Tongue (tissue), 1 donor: ENCODE measurements at regions not wholly inside any gene's neighbourhood (a gene's known extent, or its start where the extent isn't known, plus 50 kb on each side); places are given as distances from the start of the nearest gene placed in this dataset.
"Not testable (repeated sequence)": the region's sequence is repeated elsewhere in the genome, so short reads cannot be mapped to it uniquely, and the experiment has no call there.

Source experiments
- DNase-seq: peaks from one replicate; pipeline ENCODE4 v3.0.0-alpha.2; 2015

DNA sequence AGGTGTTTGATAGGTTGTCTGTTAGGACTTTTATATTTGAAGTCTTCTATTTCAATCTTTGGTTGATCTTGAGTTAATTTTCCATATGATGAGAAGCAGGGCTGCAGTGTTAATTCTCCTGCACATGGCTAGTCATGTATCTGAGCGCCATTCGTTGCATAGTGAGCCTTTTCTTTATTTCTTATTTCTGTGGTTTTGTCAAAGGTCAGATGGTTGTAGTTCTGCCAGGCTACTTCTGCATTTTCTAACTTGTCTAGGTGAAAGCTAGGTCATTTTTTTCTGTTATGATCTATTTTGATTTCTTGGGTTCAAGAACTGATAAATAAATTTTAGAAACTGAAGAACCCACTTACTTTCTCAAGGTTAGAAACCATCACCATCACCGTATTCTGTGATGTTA lies 56.7 kb downstream of the CCDC74A start:
- DNase-seq: no peak

DNA sequence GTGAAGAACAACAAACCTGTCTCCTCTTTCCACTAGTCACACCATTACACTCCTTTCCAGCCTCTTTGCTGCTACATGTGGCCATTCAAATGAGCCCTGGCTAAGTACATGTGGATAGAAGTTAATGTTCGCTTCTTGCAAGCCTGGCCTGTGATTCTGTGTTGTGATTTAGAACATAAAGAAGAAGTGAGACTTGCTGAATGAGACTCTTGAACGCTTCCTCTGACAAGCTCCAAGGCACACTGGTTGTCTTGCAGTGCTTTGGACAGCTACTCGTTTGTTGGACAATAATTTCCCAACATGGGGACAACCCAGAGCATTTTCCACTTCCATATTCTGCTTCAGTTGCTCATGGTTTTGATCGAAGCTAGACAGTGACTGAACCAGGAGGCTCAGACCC lies 57.3 kb downstream of the CCDC74A start:
- no peak for DNase-seq

DNA sequence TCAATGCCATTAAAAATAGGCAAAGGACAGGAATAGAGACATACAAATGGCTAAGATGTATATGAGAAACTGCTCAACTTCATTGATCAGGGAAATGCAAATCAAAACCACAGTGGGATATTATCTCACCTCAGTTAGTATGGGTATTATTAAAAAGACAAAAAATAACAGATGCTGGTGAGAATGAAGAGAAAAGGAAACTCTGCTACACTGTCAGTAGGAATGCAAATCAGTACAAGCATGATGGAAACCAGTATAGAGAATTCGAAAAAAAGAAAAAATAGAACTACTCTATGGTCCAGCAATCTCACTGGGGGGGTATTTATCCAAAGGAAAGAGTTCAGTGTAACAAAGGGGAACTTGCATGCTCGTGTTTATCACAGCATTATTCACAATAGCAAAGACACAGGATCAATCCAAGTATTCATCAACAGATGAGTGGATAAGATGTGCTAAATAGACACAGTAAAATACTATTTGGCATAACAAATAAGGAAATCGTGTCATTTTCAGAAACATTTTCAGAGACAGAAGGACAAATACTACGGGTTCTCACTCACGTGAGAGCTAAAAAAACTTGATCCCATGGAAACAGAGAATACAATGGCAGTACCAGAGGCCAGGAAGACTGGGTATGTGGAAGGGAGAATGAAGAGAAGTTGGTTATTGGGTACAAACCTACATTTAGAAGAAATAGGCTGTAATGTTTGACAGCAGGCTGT lies 60.6 kb downstream of the CCDC74A start:
- no peak for DNase-seq

DNA sequence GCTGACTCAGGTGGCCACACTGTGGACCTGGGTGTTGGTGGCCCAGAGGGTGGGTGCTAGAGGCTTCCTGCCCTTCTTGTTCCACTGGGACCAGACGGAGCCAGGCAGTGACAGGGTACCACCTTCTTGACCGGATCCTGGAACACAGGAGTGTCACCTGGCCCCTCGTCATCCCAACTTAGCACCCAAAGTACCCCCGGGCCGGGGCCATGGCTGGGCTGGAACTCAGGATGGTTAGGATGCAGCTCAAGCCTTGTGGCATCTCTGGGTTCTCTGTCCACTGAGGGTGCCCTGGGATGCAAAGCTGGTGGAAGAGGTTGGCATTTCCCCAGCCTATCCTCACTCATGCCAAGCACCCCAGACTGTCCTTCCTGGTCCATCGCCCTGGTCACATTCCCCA lies 61.4 kb downstream of the CCDC74A start:
- not testable (repeated sequence) for DNase-seq

DNA sequence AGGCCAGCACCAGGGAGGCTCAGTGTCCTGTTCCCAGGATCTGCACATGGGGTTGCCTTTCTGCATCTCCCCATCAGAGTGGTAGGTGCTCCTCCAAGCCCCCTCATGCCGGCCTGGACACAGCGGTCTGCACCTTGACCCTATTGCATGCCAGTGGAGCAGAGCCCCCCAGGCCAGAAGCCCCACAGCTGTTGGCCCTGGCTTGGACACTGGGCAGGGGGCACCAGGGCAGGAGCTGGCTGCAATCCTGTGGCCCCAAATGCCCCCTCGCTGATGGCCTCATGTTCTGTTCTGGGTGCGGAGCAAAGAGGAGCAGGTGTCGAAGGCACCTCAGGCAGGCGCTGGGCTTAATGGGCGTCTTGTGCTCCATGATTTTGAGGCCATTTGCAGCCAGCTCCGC lies 62.7 kb downstream of the CCDC74A start:
- no peak for DNase-seq

DNA sequence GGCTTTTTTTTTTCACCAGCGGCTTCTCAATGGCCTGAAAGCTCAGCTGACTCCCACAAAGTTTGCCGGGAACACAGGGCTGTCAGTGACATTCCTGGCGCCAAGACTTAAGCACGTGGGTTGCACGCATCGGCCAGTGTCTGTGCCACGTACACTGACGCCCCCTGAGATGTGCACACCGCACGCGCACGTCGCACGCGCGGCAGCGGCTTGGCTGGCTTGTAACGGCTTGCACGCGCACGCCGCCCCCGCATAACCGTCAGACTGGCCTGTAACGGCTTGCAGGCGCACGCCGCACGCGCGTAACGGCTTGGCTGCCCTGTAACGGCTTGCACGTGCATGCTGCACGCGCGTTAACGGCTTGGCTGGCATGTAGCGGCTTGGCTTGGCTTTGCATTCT lies 63.2 kb downstream of the CCDC74A start:
- DNase-seq: no peak

DNA sequence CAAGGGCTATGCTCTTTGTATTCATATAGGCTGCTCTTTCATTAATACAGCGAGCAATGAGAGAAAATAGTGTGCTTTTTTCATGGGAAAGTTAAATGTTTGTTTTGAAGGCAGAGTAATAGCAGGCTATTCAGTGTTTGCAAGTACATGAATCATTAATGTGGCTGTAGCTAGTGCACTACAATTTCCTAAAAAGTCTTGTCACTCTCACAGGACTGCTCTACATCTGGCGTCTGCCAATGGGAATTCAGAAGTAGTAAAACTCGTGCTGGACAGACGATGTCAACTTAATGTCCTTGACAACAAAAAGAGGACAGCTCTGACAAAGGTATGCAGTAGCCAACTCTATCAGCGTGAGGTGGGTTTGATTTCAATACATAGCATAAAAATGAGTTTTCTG lies 68.9 kb downstream of the CCDC74A start:
- DNase-seq: not testable (repeated sequence)

DNA sequence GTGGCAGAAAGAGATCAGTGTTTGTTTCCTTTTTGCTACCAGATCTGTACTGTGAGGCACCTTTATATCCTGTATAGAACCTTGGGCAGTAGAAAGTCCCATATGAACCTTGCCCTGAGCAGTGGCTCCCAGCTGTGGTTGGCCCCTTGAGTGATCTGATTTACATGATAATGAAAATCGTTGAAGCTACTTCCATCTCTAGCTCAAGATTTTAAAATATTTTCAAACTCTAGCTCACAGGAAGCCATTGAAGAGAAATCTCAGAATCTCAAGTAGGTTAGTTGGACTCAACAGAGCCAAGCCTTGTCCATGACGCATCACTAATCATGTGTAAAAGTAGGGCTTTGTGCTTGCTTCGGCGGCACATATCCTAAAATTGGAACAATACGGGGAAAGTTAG lies 74.8 kb downstream of the CCDC74A start:
- DNase-seq: not testable (repeated sequence)

DNA sequence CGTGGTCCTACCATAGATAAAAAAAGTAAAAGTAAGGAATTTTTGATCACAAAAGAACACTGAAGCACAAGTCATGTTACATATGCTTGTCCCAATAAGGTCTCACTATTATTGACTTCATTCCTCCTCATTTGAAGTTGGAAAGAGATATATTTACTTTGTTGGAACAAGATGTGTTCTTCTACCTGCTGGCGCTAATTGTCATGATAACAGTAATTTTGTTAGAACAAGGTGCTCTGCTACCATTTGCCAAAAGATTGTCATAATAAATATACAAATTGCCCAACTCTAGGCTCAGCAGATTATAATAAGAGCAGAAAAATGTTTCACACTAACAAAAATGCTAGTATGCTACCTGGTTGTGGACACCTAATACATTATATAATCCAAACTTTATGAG lies 77.0 kb downstream of the CCDC74A start:
- not testable (repeated sequence) for DNase-seq

DNA sequence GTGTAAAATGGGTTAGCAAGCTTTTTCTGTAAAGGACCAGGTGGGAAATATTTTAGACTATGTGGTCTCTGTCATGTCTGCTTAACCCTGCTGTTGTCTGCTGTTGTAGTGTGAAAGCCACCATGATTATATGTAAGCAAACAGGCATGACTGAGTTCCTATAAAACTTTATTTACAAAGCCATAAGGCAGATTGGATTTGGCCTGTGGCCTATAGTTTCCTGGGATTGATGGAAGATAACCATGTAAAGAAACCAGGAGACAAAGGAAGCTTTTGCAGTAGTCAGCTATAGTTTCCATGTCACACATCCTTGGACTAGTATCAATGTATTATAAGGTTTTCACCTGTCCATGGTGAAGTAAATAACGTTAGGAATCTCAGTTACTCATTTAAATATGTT lies 78.7 kb downstream of the CCDC74A start:
- DNase-seq: not testable (repeated sequence)

DNA sequence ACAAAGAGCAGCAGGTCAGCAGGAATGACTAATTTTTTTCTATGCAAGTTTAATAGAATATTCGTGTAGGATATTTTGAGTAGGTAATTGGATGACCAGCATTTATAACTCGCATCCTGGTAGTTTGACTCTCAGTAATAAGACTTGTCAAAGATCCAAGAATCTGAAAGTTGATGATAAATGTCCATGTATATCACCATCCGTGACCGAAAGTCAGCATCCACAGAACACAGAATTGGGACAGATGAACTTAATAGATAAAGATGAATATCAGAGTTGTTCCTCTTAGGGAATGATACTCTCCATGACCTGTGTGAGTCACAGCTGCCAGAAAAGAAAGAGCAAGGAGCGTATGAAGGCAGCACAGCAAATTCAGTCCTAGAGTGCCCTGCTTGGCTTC lies 79.4 kb downstream of the CCDC74A start:
- not testable (repeated sequence) for DNase-seq

DNA sequence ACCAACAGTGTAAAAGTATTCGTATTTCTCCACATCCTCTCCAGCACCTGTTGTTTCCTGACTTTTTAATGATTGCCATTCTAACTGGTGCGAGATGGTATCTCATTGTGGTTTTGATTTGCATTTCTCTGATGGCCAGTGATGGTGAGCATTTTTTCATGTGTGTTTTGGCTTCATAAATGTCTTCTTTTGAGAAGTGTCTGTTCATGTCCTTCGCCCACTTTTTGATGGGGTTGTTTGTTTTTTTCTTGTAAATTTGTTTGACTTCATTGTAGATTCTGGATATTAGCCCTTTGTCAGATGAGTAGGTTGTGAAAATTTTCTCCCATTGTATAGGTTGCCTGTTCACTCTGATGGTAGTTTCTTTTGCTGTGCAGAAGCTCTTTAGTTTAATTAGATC lies 86.9 kb downstream of the CCDC74A start:
- DNase-seq: not testable (repeated sequence)

DNA sequence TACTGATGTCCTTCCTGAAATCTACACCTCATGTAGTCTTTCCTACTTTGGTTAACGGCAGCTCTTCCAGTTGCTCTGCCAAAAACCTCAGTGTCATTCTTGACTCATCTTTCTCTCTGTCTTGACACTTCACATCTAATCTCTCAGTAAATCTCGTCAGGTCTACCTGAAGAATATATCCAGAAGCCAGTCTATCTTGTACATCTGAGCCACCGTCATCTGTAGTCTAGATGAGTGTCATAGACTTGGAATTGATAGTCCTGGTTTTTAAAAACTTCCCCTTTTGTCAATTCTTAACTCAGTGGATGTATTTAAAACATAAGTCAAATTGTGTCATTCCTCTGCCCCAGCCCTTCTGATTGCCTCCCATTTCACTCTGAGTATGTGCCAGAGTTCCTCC lies 90.6 kb downstream of the CCDC74A start:
- not testable (repeated sequence) for DNase-seq

DNA sequence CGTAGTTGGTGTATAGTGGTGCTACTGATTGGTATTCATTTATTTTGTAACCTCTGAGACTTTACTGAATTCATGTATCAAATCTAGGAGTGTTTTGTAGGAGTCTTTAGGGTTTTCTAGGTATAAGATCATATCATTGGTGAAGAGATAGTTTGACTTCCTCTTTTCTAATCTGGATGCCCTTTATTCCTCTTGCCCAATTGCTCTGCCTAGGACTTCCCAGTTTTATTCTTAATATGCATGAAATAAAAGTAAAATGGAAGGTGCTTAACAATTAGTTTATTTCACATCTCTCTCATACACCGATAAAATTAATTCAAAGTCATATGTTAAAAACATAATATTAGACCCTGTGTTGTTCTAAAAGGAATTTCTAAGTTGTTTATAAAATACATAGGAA lies 95.2 kb downstream of the CCDC74A start:
- DNase-seq: not testable (repeated sequence)

DNA sequence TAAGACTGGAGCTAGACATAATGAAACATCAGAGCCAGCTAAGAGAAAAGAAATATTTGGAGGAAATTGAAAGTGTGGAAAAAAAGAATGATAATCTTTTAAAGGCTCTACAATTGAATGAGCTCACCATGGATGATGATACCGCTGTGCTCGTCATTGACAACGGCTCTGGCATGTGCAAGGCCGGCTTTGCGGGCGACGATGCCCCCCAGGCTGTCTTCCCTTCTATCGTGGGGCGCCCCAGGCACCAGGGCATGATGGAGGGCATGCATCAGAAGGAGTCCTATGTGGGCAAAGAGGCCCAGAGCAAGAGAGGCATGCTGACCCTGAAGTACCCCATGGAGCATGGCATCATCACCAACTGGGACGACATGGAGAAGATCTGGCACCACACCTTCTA lies 98.3 kb downstream of the CCDC74A start:
- not testable (repeated sequence) for DNase-seq

DNA sequence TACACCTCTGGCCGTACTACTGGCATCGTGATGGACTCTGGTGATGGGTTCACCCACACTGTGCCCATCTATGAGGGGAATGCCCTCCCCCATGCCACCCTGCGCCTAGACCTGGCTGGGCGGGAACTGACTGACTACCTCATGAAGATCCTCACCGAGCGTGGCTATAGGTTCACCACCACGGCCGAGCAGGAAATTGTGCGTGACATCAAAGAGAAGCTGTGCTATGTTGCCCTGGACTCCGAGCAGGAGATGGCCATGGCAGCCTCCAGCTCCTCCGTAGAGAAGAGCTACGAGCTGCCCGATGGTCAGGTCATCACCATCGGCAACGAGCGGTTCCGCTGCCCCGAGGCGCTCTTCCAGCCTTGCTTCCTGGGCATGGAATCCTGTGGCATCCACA lies 98.9 kb downstream of the CCDC74A start:
- DNase-seq: not testable (repeated sequence)

DNA sequence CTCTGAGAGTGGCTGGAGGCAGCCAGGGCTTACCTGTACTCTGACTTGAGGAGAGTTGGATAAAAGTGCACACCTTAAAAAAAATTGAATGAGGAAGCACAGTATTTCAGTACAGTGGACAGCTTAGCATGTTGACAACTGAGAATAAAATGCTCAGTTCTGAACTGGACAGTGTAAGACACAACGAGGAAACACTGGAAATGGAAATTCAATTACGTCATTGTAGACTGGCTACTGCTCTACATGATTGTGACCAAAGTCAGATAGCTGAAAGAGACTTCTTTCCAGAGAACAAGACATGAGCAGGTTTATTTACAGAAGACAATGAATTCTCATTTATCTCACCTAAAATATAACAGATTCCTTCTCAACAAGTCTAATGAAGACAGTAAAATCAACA lies 100.1 kb downstream of the CCDC74A start:
- DNase-seq: not testable (repeated sequence)

DNA sequence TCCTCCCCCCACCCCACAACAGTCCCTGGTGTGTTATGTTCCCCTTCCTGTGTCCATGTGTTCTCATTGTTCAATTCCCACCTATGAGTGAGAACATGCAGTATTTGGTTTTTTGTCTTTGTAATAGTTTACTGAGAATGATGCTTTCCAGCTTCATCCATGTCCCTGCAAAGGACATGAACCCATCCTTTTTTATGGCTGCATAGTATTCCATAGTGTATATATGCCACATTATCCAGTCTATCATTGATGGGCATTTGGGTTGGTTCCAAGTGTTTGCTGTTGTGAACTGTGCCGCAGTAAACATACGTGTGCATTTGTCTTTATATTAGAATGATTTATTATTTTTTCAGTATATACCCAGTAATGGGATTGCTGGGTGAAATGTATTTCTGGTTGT lies 104.0 kb downstream of the CCDC74A start:
- not testable (repeated sequence) for DNase-seq

DNA sequence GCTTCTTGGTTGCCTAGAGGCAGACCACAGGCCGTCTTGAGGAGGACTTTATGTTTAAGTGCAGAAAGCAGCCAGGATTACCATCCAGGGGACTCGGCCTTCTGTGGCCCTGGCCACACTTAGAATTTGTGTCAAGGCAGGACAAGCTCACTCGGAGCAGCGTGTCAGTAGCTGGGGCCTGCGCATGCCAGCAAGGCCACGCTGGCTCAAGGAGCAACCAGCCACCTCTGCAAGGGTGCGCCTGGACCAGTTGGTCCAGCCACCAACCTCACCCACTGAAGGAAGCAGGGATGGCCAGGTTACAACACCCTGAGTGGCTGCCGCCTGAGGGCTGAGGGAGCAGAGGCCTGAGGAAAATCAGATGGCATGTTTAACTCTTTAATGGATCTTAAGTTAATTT lies 105.7 kb downstream of the CCDC74A start:
- DNase-seq: not testable (repeated sequence)

DNA sequence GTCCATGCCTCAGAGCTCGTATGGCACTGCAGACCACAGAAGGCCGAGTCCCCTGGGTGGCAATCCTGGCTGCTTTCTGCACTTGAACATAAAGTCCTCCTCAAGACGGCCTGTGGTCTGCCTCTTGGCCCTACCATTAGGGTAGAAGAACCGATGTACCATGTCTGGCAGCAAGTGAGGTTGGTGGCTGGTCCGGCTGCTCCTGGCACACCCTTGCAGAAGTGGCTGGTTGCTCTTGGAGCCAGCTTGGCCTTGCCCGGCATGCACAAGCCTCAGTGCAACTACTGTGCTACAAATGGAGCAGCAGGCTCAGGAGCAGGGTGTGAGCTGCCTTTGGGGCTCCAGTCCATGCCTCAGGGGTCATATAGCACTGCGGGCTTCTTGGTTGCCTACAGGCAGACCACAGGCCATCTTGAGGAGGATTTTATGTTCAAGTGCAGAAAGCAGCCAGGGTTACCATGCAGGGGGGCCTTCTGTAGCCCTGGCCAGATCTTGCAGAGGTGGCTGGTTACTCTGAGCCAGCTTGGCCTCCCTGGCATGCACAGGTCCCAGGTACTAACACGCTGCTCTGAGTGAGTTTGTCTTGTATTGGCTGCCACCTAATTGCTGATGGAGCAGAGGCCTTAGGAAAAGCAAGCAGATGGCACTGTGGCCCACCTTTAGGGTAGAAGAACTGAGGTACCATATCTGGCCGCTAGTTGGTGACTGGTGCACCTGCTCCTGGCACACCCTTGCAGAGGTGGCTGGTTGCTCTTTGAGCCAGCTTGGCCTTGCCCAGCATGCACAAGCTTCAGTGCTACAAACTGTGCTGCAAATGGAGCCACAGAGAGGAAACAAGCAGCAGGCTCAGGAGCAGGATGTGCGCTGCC lies 106.4 kb downstream of the CCDC74A start:
- DNase-seq: not testable (repeated sequence)

DNA sequence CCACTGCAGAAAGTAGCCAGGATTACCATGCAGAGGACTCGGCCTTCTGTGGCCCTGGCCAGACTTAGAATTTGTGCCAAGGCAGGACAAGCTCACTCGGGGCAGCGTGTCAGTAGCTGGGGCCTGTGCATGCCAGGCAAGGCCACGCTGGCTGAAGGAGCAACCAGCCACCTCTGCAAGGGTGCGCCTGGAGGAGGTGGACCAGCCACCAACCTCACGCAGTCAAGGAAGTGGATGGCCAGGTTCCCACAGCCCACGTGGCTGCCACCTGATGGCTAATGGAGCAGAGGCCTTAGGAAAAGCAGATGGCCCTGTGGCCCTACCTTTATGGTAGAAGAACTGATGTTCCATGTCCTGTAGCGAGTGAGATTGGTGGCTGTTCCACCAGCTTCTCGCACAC lies 107.9 kb downstream of the CCDC74A start:
- DNase-seq: no peak

DNA sequence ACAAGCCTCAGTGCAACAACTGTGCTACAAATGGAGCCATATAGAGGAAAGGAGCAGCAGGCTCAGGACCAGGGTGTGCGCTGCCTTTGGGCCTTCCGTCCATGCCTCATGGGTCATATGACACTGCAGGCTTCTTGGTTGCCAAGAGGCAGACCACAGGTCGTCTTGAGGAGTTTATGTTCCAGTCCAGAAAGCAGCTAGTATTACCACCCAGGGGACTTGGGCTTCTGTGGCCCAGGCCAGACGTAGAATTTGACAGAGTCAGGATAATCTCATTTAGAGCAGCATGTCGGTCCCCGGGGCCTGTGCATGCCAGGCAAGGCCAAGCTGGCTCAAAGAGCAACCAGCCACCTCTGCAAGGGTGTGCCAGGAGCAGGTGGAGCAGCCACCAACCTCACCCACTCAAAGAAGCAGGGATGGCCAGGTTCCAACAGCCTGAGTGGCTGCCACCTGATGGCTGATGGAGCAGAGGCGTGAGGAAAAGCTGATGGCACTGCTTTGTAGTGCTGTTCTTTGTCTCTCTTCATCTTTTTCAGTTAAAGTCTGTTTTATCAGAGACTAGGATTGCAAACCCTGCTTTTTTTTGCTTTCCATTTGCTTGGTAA lies 109.1 kb downstream of the CCDC74A start:
- not testable (repeated sequence) for DNase-seq

DNA sequence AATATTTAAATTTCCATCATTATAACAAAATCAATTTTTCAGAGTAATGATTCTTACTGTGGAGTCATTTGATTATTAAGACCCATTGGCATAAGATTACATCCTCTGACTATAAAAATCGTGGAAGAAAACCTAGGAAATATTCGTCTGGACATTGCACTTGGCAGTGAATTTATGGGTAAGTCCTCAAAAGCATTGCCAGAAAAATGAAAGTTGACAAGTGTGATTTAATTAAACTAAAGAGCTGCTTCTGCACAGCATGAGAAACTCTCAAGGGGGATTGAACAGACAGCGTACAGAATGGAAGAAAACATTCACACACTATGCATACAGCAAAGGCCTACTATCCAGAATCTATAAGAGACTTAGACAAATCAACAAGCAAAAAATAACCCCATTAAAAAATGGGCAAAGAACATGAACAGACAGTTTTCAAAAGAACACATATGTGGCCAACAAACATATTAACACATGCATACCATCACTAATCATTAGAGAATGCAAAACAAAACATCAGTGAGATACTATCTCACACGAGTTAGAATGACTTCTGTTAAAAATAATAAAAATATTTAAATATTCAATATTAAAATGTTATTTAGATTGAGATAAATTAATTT lies 111.4 kb downstream of the CCDC74A start:
- DNase-seq: not testable (repeated sequence)
